ENCODE measurements at regions not wholly inside any gene's neighbourhood (a gene's known extent, or its start where the extent isn't known, plus 50 kb on each side); places are given as distances from the start of the nearest gene placed in this dataset.

DNA sequence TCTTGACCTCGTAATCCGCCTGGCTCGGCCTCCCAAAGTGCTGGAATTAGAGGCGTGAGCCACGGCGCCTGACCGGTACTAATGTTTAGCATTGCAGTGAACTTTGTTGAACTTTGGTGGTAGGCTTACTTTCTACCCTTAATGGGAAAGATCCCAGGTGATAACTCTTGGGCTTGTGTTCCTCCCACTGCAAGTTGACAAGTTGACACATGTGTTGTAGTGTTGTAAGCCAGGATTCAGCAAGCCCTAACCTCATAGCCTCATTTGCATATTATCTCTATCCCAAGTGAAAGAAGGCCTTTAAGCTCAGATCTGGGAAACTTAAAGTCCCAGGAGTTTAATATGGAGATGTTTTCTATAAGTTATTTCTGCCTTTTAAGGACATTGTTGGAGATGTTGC lies 80.0 kb upstream of the CLCN4 start:
- TF ChIP-seq, protein P1, sequence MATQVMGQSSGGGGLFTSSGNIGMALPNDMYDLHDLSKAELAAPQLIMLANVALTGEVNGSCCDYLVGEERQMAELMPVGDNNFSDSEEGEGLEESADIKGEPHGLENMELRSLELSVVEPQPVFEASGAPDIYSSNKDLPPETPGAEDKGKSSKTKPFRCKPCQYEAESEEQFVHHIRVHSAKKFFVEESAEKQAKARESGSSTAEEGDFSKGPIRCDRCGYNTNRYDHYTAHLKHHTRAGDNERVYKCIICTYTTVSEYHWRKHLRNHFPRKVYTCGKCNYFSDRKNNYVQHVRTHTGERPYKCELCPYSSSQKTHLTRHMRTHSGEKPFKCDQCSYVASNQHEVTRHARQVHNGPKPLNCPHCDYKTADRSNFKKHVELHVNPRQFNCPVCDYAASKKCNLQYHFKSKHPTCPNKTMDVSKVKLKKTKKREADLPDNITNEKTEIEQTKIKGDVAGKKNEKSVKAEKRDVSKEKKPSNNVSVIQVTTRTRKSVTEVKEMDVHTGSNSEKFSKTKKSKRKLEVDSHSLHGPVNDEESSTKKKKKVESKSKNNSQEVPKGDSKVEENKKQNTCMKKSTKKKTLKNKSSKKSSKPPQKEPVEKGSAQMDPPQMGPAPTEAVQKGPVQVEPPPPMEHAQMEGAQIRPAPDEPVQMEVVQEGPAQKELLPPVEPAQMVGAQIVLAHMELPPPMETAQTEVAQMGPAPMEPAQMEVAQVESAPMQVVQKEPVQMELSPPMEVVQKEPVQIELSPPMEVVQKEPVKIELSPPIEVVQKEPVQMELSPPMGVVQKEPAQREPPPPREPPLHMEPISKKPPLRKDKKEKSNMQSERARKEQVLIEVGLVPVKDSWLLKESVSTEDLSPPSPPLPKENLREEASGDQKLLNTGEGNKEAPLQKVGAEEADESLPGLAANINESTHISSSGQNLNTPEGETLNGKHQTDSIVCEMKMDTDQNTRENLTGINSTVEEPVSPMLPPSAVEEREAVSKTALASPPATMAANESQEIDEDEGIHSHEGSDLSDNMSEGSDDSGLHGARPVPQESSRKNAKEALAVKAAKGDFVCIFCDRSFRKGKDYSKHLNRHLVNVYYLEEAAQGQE (IDR thresholded peaks at IDR 0.05; ENCODE audit: low read depth): no peak
- TF ChIP-seq EP300 (IDR thresholded peaks at IDR 0.05; ENCODE audit: borderline replicate concordance) (no peak), FOXM1 (IDR thresholded peaks at IDR 0.05; ENCODE audit: borderline replicate concordance, low read depth) (no peak), ZBTB7A (IDR thresholded peaks at IDR 0.05; ENCODE audit: low read depth) (no peak), NFIC (IDR thresholded peaks at IDR 0.05) (no peak), EGR1 (IDR thresholded peaks at IDR 0.05) (no peak), YY1 (IDR thresholded peaks at IDR 0.05; ENCODE audit: low read depth) (no peak)
- TF ChIP-seq, protein P2, sequence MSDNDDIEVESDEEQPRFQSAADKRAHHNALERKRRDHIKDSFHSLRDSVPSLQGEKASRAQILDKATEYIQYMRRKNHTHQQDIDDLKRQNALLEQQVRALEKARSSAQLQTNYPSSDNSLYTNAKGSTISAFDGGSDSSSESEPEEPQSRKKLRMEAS (IDR thresholded peaks at IDR 0.05): no peak
